ENCODE measurements at regions not wholly inside any gene's neighbourhood (a gene's known extent, or its start where the extent isn't known, plus 50 kb on each side); places are given as distances from the start of the nearest gene placed in this dataset.

GRCh38 chr5:3100921-3101551 lies 349.6 kb upstream of the IRX2 start:
- no peak for TF ChIP-seq CTCF (IDR thresholded peaks at IDR 0.05)
- H3K9me3 ChIP-seq: no peaks in the 10 kb centered on the region
- H3K27ac ChIP-seq: no peak overlapping the region
- no peaks in the 10 kb centered on the region for H3K36me3 ChIP-seq
- H3K4me1 ChIP-seq: no peaks in the 10 kb centered on the region
- no peak overlapping the region for H3K4me3 ChIP-seq
- intact Hi-C loops (cut with DNase I): no loop called here
- H3K27me3 ChIP-seq: no peaks in the 10 kb centered on the region
- DNase-seq (ENCODE audit: low spot score in 2 of 2): no peak

- Histone ChIP-seq H3K4me1 (no peaks in the 10 kb centered on the region), H3K9me3 (no peaks in the 10 kb centered on the region), H3K27ac (no peak overlapping the region), H3K27me3 (no peaks in the 10 kb centered on the region), H3K36me3 (no peaks in the 10 kb centered on the region), H3K4me3 (no peak overlapping the region)
- no peak for DNase-seq (ENCODE audit: low spot score in 2 of 2)
- no peak for TF ChIP-seq CTCF (IDR thresholded peaks at IDR 0.05)
- intact Hi-C loops (cut with DNase I): no loop called here
Observed at GRCh38 chr5:3099954-3100353, 348.5 kb upstream of the IRX2 start.

GRCh38 chr5:3099526-3099925 lies 348.0 kb upstream of the IRX2 start:
- no peak for TF ChIP-seq CTCF (IDR thresholded peaks at IDR 0.05)
- Histone ChIP-seq H3K36me3 (no peaks in the 10 kb centered on the region), H3K9me3 (no peaks in the 10 kb centered on the region), H3K4me3 (no peak overlapping the region), H3K27me3 (no peaks in the 10 kb centered on the region), H3K4me1 (no peaks in the 10 kb centered on the region), H3K27ac (no peak overlapping the region)
- intact Hi-C loops (cut with DNase I): no loop called here
- no peak for DNase-seq (ENCODE audit: low spot score in 2 of 2)

- Histone ChIP-seq H3K27me3 (no peaks in the 10 kb centered on the region), H3K36me3 (no peaks in the 10 kb centered on the region), H3K27ac (no peak overlapping the region), H3K4me3 (no peak overlapping the region), H3K4me1 (no peaks in the 10 kb centered on the region), H3K9me3 (no peaks in the 10 kb centered on the region)
- intact Hi-C loops (cut with DNase I): no loop called here
- DNase-seq (ENCODE audit: low spot score in 2 of 2): no peak
- TF ChIP-seq CTCF (IDR thresholded peaks at IDR 0.05): no peak
Observed at GRCh38 chr5:3098821-3099220, 347.3 kb upstream of the IRX2 start.

GRCh38 chr5:3092664-3093063 lies 341.2 kb upstream of the IRX2 start:
- intact Hi-C loops (cut with DNase I): no loop called here
- Histone ChIP-seq H3K27me3 (no peaks in the 10 kb centered on the region), H3K36me3 (no peaks in the 10 kb centered on the region), H3K27ac (no peak overlapping the region), H3K9me3 (no peaks in the 10 kb centered on the region), H3K4me3 (no peak overlapping the region), H3K4me1 (no peaks in the 10 kb centered on the region)
- no peak for DNase-seq (ENCODE audit: low spot score in 2 of 2)
- TF ChIP-seq CTCF (IDR thresholded peaks at IDR 0.05): no peak

GRCh38 chr5:3092211-3092610 lies 340.7 kb upstream of the IRX2 start:
- no peak for DNase-seq (ENCODE audit: low spot score in 2 of 2)
- TF ChIP-seq CTCF (IDR thresholded peaks at IDR 0.05): no peak
- Histone ChIP-seq H3K4me3 (no peak overlapping the region), H3K27ac (no peak overlapping the region), H3K9me3 (no peaks in the 10 kb centered on the region), H3K4me1 (no peaks in the 10 kb centered on the region), H3K36me3 (no peaks in the 10 kb centered on the region), H3K27me3 (no peaks in the 10 kb centered on the region)
- intact Hi-C loops (cut with DNase I): no loop called here

Measured in ascending aorta (tissue), 2 donors.